NCI-H748 treated with DMSO at 0.1 percent for 48 hours (cell line): ENCODE measurements at regions not wholly inside any gene's neighbourhood (a gene's known extent, or its start where the extent isn't known, plus 50 kb on each side); places are given as distances from the start of the nearest gene placed in this dataset.

Experiments
- DNase-seq: peaks from one replicate; lab custom pipeline; 2025; lab: John Stamatoyannopoulos, UW

DNA sequence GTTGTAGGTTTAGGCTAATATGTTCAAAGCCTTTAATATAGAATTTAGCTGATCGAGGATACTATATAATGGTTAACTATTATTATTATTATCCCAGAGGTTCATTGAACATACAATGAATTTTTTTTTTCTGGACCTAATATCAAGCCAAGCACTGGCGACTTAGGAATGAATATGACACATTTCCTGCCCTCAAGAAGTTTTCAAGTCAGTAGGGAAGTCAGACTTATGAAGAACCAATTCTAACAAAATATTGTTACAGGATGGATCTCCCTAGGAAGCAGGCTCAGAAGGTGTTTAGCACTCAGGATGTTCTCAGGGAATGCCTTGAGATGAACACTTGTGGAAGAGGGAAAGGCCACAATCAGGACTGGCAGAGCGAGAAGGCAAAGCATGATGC is 211.8 kb upstream of the FGGY start:
- DNase-seq = no peak

DNA sequence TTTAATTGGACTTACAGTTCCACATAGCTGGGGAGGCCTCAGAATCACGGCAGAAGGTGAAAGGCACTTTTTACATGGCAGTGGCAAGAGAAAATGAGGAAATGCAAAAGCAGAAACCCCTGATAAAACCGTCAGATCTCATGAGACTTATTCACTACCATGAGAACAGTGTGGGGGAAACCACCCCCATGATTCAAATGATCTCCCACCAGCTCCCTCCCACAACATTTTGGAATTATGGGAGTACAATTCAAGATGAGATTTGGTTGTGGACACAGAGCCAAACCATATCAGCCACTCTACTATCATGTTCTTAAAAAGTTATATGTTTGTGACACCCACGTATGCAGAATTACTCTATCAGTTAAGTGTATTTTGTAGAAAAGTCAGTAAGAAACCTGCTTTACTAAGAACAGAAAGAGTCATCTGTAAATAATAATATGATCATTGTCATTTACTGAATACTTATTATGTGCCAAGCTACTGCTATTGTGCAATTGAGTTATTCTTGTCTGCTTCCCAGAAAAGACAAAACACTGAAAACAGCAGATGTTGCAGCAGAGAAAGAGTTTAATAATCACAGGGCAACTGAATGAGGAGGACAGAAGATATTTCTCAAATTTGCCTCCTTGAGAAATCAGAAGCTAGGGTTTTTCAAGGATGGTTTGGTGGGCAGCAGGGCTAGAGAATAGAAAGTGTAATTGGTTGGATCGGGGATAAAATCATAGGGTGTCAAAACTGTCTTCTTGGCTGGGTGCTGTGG is 207.7 kb upstream of the FGGY start:
- no peak for DNase-seq

DNA sequence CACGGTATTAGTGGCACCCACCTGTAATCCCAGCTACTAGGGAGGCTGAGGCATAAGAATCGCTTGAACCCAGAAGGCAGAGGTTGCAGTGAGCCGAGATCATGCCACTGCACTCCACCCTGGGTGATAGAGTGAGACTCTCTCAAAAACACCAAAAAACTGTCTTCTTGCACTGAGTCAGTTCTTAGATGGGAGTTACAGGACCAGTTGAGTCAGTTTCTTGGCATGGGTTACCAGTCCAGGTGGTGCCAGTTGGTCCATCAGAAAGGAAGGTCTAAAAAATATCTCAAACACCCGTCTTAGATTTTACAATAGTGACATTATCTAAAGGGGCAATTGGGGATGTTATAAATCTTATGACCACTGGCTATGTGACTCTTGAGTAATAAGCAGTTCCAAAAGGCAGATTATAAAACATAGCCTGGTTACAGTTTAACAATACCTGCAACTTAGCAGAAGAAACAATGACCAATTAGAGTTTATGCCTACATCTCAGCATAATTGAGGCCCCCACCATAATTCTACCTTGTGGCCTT is 206.9 kb upstream of the FGGY start:
- no peak for DNase-seq

DNA sequence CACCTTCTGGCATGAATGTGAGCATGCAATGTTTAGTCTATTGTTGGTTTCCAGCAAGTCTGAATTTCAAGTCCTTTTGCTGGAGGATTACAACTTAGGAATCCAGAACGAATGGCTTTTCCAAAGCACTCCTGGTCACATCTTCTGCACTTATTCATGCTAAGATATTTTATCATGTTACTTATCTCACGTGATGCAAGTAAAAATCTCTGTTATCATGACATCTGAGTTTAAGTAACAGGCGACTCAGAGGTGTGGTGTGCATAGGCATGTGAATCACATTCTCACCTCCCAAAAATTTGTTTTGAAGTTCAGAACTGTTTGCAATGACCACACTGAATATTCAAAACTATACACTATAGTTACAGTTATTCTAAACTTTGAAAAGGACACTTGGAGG is 204.8 kb upstream of the FGGY start:
- DNase-seq = no peak

DNA sequence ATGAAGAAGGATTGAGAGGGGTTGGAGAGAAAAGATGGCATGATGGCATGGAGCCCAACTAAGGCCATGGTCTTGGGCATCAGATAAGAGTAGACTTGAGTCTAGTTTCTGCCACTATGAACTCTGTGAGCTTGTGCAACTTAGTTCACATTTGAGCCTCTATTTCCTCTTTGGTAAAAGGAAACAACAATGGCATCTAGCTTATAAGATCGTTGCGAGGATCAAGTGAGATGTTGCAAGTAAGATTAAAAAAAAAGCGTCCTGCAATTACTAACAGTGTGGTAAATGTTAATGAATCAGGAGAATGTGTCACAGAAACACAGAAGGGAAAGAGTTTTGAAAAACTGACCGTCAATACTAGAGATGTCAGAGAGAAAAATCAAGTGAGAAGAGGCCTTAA is 202.9 kb upstream of the FGGY start:
- DNase-seq = no peak

DNA sequence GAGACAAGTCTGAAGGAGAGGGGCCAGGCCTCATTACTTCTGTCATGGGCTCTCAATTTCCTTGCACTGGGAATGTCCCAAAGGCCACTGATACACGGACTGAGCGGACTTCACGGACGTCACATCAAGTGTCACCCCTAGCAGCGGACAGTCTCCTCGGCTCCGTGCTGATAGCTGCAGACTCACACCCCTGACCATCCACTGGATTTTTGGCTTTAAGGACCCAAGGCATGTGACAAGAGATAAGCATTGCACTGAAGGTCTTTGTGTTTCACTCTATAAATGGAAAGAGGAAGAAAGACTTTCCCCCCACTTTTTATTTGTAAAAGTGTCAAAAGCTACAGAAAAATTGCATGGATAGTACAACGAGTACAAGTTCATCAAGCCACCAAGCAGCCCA is 200.4 kb upstream of the FGGY start:
- no peak for DNase-seq

DNA sequence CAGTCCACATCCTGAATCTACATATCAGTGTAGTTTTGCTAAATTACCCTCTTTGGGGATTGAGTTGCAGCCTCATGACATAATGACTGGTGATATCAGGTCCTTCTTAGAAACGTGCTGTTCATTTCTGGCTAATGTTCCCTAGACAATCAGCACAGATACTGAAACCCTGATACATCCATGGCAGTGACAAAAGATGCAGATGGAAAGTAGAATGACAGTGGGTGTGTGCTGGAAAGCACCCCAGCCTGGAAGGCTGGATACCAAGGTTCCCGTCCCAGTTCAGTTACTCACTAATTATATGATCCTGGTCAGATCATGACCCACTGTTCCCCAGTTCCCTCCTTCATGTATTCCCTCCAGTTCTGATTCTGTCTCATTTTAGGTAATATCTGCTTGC is 198.2 kb upstream of the FGGY start:
- DNase-seq = no peak

DNA sequence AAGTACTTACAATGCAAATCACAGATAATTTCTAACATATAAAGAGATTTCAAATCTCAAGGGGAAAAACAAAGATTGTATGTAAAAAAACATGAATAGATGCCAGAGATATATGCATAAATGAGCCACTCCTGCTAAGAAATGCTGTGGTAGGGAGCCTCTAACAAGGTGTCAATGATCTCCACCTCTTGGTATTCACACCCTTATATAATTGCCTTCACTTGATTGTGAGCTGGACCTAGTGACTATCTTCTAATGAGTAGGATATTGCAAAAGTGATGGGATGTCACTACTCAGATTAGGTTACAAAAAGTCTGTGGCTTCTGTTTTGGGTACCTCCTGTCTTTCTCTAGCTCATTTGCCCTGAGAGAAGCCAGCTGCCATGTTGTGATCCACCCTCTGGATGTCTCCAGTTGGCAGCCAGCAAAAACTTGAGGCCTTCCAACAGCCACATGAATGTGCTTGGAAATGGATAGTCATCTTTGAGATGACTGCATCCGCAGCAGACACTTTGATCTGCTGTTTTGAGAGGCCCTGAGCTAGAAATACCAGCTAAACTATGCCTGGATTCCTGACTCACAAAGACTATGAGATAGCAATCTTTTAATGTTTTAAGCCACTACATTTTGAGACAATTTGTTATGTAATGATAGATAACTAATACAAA is 196.1 kb upstream of the FGGY start:
- DNase-seq = no peak

DNA sequence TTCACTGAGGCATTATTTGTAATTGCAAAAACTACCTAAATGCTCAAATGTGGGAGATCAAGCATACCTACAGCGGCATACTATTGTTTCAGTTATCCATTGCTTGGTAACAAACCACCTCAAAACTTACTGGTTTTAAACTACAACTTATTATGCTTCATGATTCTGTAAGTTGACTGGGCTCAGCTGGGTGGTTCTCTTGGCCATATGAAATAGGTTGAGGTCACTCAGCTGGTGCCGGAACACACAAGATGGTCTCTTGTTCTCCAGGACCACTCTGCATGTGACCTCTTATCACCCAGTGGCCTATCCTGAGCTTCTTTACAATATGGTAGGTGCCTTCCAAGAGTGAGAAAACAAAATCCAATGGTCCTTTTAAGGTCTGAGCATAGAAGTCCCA is 195.4 kb upstream of the FGGY start:
- no peak for DNase-seq

DNA sequence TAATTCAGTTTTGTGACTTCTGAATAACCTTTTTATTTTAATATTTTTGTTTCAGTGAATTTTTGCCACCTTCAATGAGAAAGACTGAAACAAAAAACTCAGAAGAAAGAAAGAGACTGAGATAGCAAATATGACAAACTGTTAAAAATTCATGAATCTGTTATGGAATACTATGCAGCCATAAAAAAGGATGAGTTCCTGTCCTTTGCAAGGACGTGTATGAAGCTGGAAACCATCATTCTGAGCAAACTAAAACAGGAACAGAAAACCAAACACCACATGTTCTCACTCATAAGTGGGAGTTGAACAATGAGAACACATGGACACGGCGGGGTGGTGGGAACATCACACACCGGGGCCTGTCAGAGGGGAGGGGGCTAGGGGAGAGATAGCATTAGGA is 193.4 kb upstream of the FGGY start:
- no peak for DNase-seq

DNA sequence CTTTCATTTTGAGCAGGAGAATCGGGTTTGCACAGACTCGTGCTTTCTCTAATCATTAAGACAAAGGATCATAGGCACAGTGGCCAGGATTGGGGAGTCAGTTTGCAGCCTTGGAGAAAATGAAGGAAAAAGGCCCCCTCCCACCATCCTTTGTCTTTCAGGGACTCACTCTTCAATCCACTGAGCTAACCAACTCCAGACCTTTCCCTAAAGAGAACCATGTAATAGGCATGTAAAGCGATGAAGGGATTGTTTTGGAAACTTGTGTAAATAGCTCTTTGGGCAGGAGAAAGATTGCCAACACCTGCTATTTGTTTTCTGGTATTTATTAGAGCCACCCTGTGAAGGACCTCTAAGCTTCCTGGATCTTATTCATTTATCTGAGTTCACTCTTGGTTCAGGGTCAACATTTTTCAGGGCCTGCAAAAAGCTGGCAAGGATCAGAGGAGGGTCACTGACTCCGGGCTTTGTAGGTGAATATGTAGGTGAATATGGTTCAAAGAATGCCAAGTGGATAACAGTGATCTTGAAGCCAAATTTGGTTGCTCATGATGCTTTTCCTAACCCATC is 192.6 kb upstream of the FGGY start:
- no peak for DNase-seq

DNA sequence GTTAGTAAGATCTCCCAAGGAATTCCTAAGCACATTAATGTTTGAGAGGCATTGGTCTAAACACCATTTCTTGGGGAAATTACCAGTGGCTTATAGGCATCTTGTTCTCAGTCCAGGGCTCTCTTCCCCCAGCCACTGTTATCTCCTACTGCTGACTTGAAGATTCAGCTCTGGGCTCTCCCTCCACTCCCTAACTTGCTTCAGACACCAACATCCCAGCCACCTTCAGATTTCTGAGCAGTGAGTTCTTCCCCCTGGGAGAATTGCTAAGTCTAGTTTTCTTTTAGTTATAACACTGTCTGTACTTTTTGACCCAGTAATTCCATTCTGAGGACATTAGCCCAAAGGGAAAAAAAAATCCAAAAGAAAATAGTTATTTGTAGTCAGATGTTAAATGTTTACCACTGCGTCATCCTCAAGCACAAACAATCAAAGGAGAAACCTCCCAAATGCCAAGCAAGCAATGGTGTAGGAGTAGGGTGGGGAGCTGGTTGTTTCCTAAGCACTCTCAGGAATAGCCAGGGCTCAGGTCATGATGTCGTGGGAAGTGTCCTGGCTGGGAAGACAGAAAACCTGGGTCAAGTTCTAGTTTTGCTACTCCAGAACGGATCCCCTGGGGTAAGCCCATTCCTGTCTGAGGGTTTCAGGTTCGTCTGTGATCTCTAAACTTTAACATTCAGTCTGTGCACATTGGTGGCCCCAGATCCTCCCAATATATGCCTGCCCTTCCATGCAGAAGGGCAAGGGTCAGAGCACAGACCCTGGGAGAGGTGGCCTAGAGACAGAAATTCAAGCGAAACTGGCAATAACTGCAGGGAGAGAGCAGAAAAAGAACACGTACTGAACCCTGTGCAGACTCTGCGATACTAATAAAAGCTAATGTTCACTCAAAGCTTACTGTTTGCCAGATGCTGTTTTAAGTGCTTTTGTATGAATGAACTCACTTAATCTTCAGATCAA is 191.1 kb upstream of the FGGY start:
- DNase-seq = no peak

DNA sequence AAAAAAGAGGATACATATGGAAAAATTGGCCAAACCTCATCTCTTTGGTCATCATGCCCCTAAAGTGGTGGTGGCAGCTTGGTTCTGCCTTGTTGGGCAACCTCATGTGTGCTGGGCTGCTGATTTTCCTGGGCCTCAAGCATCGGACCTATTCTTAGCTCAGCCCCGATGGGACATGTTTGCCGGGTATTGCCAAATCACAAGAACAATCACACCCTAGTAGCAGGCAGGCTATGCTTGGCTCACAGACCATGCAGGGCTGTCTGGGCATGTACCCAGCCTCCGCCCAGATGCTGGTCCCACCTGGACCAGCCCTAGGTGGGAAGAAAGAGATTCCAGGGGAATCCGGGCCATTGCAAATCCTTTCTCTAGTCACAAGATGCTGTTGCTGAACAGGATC is 189.4 kb upstream of the FGGY start:
- no peak for DNase-seq

DNA sequence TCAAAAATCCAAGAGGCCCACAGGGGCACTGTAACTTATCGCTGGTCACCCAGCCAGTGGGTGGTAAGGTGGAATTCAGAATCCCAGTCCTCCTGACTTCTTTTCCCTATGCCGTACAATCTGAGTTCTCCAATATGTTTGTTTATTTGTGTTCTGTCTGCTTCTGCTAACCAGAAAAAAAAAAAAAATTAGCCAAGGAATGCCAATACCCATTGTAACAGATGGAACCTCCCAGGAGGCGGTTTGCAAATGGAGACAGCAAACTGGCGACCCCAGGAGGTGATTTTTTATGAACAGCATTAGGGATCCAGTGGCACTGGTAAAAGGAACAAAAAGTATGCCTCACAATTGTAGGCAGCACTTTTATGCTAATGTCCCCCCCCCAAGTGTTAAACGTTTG is 189.0 kb upstream of the FGGY start:
- DNase-seq = no peak

DNA sequence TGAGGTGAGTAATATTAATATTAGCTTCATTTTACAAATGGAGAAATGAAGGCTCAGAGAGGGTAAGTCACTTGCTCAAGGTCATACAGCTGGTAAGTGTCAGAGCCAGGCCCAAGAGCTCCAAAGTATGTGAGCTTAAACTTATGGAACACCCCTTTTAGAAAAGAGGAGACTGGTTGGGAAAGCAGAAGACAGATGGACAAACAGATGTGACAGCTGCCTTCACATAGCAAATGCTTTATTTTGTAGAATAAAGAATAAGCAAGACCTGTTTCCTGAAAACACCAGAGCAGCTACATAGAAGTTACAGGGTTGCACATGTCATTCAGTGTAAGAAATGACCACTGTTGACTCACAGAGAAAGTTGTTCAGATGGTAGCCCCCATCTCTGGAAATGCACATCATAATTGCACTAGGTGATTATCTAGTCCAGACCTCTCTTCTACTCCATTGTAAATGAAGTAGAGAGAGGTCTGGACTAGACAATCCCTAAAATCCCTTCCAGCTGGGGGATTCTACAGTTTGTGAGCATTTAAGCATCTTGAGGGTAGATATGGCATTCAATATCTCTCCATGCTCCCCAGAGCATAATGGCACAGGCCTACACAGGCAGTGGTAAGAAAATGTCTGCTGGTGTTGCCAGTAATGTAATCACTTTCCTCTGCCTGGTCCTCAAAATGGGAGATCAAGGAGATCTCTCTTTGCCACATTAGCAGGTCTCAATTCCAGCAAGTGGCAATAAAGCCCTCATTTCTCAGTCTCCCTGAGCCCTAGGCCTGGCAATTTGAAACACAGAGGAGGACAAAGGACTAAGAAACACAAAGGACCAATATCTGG is 188.2 kb upstream of the FGGY start:
- DNase-seq = no peak

DNA sequence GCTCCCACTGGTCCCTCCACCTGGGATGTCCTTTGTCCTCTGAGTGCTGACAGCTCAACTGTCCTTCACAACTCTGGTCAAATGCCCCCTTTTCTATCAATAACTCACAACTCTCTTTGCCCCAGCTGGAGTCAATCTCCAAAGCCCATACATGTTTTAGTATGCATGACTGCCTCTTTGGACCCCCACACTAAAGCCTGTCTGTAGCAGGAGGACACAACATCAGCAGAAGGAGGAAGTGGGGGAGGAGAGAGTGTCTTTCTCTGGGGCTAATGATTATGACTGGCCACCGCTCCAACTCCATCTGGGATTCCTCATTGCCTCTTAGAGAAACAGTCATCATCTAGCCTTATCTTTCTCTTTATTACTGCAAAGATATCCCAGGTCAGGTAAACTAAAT is 186.6 kb upstream of the FGGY start:
- no peak for DNase-seq

DNA sequence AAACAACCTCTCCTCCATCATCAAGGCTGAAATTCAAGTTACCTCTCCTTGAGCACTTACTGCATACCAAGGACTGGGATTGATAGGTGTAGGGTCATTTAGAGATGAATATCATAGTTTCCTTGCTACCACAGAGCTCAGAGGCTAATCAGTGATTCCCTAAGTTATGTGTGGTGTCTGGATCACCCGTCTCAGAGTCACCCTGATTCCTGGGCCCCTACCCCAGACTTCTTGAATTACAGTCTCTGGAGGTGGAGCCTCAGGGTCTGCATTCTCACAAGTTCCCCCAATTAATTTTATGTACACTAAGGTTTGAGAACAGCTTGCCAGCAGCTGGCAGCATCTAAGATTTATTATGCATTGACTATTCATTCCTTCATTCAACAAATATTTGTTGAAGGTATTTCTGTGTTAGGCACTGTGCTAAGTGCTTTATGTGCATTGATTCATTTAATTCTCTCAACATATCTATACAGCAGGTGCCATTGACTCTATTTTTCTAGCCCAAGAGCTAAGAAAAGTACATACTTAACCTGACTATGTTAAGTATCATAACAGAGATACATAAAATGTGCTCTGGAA is 182.9 kb upstream of the FGGY start:
- no peak for DNase-seq

DNA sequence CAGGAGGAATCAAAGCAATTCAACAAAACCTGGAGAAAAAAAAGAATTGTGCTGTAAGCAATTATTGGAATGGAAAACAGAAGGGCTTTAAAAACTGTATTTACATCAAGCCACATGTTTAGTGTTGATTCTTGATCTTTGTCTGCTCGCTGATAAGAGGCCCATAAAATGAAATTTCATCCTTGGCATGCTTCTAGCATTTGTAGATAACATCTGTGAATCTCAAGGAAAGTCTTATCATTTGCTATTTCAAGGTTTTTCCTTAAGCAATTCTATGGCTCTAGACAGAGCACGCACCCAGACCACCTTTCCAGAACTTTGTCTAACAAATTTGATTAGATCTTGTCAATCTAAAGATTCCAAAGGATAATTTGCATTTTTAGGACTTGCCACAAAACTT is 181.0 kb upstream of the FGGY start:
- DNase-seq = no peak

DNA sequence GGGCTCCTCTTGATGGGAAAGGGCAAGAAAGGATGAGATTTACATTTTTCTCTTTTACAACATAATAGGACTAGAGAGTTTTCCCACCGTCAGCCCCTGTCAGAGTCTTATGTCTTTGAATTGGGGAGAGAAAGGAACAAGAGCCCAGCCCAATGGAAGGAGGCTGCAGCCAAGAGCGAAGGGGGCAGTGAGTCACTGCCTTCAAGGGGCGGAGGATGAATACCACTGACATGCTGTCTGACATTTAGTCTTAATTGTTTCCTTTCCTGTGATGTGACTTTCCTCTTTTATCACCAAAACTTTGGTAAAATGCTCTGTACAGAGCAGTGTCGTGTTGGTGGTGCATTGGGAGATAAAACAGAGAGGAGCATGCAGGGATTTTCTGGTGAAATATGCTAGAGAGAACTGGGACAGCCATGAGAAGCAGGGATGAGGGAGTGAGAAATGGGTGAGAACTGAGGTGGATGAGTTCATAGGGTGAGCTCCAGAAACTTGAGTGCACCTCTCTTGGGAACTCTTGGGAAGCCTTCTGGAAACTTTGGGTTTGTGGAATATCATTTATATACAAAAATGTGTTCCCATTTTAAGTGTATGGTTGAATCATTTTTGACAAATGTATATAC is 179.9 kb upstream of the FGGY start:
- no peak for DNase-seq

DNA sequence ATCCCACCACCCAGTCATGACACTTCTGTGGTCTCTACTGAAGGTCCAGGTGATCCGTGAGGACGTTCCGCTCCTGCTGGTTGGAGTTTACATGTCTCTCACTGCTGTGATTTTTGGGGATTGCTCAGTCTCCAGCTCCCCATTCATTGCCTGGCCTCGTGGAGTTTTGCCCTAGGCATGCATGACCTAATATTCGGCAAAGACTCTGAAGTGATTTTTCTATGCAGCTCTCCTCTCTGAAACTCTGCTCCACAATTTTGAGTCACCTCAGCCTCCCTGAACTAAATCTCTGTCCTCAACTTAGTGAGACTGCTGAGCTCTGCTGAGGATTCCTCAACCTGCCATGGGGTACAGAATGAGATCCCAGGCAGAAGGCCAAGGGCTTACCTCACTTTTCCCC is 174.4 kb upstream of the FGGY start:
- DNase-seq = no peak
